ENCODE measurements at regions not wholly inside any gene's neighbourhood (a gene's known extent, or its start where the extent isn't known, plus 50 kb on each side); places are given as distances from the start of the nearest gene placed in this dataset.

DNA sequence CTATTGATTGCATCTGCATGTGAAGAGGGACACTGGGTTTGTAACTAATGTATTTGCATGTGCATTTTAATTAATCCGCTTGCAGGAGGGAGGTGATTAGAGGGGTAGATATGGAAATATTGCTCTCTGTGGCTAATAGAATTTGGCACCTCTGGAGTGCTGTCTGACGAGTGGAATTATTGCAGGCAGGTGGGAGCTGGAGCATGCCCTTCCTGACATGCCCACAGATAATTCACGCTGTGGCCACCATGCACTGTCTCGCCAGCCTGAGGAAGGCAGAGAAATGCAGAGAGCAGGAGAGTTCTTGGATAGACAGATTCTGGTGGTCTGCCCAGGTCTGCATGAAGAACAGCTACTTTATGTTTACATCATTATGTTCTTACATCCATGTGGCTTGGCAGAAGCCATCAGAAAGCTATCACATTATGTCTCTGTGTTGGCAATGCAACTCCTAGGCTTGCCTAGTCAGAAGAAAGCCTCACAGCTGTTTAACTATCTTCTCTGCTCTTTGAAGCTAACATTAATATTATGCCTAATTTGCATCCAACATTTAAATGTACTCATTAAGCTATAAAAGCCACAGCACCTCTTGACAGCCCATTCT lies 89.4 kb upstream of the DRD2 start:
- TF ChIP-seq EZH2 (IDR thresholded peaks at IDR 0.05; ENCODE audit: insufficient read depth, poor library complexity, severe bottlenecking) (no peak), EZH2phosphoT487 (IDR thresholded peaks at IDR 0.05; ENCODE audit: insufficient read depth, low read depth) (no peak)

Data from GM23248 (cell line).